Fibroblast of mammary gland (primary cell): ENCODE measurements at regions not wholly inside any gene's neighbourhood (a gene's known extent, or its start where the extent isn't known, plus 50 kb on each side); places are given as distances from the start of the nearest gene placed in this dataset.
A peak's percentile ranks its signal among the peaks of the same experiment; 100 is the strongest.
"Not testable (repeated sequence)": the region's sequence is repeated elsewhere in the genome, so short reads cannot be mapped to it uniquely, and the experiment has no call there.

Source experiments
- DNase-seq: peaks from one replicate; pipeline ENCODE4 v3.0.0-alpha.2; 2010; ENCODE audit warnings: low read depth
- H3K4me3 ChIP-seq: 2 replicates; pipeline ENCODE4 v1.5.1; 2011; ENCODE audit warnings: low read depth, mild to moderate bottlenecking, low read length, moderate library complexity; ENCODE audit not compliant: control insufficient read depth
- TF ChIP-seq, protein P1 (sequence below): conservative IDR thresholded peaks from 2 replicates; pipeline ENCODE4 v1.5.1; 2011; ENCODE audit warnings: low read depth, low read length, inconsistent platforms; ENCODE audit not compliant: control insufficient read depth, insufficient read depth

DNA sequence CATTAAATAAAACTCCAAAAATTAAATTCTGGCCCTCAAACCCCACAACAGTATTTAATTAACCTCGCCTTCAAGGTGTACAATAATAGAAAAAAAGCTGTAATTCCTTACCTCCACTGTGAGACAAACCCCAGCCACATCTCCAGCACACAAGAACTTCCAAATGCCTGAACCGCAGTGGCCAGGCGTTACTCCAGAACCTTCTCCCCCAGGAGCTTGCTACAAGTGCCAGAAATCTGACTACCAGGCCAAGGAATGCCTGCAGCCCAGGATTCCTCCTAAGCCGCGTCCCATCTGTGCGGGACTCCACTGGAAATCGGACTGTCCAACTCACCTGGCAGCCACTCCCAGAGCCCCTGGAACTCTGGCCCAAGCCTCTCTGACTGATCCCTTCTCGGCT, 163.2 kb downstream of the ADRA2C start:
- not testable (repeated sequence) for H3K4me3 ChIP-seq, DNase-seq

DNA sequence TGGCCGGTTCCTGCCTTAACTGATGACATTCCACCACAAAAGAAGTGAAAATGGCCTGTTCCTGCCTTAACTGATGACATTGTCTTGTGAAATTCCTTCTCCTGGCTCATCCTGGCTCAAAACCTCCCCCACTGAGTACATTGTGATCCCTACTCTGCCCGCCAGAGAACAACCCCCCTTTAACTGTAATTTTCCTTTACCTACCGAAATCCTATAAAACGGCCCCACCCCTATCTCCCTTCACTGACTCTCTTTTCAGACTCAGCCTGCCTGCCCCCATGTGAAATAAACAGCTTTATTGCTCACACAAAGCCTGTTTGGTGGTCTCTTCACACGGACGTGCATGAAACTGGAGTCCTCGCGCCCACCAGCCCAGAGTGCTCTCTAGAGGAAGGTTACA, 166.5 kb downstream of the ADRA2C start:
- H3K4me3 ChIP-seq: not testable (repeated sequence)
- peak; percentile 34 for DNase-seq

DNA sequence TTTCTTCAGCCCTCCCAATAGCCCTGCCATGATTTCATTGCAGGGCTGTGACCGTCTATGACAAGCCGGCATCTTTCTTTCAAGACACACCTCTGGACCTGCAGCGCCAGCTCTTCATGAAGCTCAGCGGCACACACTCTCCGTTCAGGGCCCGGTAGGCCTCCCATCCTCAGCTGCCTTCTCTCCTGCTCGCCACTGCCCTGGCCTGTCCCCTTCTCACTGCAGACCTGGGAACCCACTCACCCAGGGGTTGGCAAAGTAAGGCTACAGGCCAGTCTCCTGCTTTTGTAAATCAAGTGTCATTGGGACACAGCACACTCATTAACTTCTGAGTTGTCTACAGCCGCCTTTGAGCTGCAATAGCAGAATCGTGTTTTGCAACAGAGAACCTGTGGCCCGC, 169.2 kb downstream of the ADRA2C start:
- not testable (repeated sequence) for DNase-seq, H3K4me3 ChIP-seq

DNA sequence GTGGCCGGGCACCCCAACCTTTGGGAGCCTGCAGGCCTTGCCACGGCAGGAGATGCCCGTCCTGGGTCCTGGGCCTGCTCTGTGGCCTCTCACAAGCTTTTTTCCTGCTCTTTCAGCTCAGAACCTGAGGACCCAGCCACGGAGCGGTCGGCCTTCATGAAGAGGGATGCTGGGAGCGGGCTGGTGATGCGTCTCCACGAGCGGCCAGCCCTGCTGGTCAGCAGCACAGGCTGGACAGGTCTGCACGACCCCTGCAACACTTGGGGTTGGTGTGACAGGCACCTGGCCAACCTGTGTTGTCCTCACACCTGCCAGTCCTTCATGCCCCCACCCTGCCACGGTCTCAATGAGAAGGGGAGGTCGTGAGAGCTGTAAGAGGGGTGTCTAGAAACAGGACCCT, 170.0 kb downstream of the ADRA2C start:
- DNase-seq: no peak
- H3K4me3 ChIP-seq: no peak overlapping the region
- TF ChIP-seq, protein P1, sequence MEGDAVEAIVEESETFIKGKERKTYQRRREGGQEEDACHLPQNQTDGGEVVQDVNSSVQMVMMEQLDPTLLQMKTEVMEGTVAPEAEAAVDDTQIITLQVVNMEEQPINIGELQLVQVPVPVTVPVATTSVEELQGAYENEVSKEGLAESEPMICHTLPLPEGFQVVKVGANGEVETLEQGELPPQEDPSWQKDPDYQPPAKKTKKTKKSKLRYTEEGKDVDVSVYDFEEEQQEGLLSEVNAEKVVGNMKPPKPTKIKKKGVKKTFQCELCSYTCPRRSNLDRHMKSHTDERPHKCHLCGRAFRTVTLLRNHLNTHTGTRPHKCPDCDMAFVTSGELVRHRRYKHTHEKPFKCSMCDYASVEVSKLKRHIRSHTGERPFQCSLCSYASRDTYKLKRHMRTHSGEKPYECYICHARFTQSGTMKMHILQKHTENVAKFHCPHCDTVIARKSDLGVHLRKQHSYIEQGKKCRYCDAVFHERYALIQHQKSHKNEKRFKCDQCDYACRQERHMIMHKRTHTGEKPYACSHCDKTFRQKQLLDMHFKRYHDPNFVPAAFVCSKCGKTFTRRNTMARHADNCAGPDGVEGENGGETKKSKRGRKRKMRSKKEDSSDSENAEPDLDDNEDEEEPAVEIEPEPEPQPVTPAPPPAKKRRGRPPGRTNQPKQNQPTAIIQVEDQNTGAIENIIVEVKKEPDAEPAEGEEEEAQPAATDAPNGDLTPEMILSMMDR: no peak

DNA sequence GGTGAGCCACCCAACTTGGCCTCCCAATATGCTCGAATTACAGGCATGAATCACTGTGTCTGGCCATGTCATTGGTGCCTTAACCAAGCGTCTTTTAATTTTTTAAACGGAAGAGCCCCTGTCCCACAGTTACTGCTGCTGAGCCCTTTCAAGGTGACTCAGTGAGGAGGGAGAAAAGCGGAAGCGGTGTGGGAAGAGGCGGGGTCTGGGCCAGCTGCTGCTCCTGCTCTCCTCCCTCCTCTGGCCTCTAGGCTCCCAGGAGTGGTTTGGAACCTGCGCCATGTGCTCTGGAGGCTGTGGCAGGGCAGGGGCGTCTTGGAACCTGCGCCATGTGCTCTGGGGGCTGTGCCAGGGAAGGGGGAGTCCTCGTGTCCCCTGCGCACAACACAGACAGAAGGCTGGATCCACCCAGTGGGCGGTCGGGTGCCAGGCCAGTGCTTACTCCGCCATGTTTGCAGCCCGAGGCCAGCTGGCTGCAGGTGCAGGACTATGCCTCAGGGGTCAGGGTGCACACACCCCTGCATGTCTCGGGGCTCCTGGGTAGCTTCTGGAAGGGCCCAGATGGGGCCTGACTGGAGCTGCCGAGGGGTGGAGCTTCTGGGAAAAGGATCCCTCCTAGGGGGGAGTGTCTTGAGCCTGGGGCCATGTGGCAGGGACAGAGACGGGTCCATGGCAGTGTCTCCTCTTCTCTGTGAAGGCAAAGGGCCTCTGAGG, 171.8 kb downstream of the ADRA2C start:
- not testable (repeated sequence) for H3K4me3 ChIP-seq, DNase-seq

DNA sequence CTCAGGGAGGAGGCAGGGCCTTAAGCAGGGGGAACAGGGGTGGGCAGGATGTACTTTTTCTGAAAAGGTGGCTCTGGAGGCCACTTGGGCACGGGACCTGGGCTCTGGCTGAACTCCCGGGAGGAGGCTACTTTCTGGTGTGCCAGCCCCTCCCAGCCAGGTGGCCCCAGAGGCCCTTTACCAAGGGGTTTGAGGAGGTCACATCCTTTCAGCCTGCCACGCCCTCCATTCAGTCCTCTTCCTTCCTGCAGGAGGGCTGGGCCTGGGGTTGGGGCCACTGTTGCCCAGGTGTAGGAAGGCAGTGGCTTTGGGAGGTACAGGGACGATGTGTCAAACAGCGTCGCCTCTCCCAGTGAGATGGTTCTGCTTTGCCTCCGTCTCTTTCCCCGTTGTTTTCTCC, 172.5 kb downstream of the ADRA2C start:
- H3K4me3 ChIP-seq, DNase-seq: not testable (repeated sequence)

DNA sequence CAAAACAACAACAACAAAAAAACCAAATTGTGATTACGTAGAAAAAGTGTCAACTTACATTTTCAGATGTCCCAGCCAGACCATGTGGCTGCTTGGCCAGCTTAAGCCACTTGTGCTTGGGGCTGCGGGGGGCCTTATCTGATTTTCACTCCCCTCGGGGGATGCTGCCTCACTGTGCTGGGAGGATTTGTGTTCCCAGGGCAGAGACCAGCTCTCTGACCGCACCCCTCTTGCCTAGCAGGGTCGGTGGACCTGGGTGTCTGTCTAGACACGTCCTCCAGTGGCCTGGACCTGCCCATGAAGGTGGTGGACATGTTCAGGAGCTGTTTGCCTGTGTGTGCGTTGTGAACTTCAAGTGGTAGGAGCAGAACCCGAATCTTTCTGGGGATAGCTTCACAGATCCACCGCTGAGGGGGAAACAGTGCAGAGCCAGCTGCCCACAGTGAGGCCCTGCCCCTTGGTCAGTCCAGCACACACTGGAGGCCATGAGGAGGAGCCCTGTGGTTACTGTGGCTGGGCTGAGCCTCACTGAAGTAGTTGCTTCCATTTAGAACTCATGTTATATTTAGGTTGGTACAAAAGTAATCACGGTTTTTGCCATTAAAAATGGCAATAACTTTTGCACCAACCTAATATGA, 173.9 kb downstream of the ADRA2C start:
- H3K4me3 ChIP-seq, DNase-seq: not testable (repeated sequence)

DNA sequence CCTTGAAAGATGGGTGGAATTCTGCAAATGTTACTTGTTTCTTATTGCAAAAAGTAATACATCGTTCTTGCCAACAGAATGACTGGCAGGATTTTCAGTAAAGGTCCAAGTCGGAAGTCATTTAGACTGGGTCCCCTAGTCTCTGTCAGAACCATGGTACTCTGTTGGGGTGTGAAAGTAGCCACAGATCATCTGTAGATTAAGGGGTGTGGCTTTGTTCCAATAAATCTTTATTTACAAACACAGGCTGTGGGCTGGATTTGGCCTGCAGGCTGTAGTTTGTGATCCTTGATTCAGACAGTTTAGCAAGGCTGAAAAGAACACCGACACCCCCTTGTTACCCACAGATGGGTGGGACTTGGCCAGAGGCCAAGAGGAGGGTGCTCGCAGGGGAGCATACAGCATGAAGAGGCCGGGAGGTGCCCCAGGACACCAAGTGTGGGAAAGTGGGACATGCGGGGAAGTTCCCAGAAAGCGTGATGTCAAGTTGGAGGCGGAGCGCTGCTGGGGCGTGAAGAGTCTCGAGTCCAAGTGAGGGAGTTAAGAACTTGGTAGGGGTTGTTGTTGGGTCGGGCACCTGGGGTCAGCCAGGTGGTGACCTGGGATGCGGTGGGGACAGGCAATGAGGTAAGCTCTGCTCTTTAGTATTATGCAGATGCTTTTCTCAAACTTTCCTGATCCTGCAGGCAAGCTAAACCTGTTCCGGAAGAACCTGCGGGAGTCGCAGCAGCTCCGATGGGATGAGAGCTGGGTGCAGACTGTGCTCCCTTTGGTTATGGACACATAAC, 175.7 kb downstream of the ADRA2C start:
- H3K4me3 ChIP-seq, DNase-seq: not testable (repeated sequence)

DNA sequence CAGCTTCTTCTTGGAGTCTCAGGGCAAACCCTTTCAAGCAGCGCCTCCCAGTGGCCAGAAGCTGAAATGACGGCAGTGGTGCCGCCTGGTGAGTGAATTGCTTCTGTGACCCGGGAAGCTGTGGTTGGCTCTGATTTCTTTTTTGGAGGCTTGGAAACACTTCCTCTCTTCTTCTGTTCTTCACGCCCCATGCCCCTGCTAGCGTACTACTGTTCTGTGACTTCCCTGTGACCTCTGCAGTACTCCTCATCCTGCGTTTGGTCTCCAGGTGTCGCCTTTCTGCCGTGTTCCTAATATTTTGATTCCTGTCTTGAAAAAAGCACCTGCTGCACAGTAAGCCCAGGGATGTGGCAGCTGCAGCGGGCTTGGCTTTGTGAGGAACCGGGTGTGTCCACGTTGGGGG, 176.4 kb downstream of the ADRA2C start:
- H3K4me3 ChIP-seq: not testable (repeated sequence)
- peak; percentile 42 for DNase-seq

DNA sequence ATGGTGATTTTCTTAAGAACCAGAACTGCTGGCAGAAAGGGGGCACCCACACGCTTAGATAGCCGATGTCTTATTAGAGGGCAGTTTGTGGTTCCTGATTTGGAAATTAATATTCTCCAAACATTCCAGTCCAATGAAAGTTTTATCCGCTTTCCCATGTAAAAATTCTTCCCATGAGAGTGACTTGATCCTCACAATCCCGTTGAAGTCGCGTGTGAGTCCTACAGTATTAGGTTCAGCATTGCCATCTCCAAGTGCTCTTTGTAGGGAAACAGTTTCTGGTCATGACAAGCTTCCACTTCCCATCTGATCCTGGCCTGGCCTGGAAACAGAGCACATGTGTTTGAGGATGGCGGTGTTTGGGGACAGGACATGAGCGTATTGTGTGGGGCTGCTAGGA, 176.9 kb downstream of the ADRA2C start:
- not testable (repeated sequence) for H3K4me3 ChIP-seq, DNase-seq

More for the DNA sequence above, 176.4 kb downstream of the ADRA2C start:
- TF ChIP-seq, protein P1: peak; percentile 39

DNA sequence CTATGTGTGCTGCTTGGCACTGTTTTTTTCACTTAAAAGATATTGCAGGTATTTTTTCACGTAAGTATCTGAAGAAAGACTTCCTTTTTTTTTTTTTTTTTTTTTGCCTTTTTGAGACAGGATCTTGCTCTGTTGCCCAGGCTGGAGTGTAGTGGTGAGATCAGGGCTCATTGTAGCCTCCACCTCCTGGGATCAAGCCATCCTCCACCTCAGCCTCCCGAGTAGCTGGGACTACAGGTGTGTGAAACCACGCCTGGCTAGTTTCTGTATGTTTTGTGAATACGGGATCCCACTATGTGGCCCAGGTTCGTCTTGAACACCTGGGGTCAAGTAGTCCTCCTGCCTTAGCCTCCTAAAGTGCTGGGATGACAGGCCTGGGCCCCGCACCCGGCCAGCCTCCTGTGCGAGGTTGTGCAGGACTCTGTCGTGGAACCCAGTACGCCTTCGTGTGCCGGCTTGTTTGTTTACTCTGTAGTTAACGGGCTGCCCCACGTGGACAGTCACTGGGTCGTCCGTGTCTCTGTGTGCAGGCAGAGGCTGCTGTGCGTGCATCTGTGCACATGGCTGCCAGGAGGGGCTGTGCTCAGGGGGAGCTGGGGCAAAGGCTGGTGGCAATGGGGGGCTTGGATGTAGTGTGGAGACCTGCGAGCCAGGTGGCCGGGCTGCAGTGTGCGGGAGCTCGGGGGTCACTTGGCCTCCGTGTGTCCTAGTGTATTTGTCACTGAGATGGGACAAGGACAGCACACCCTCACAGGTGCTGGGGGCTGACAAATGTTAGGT, 179.5 kb downstream of the ADRA2C start:
- H3K4me3 ChIP-seq: no peak overlapping the region
- TF ChIP-seq, protein P1: no peak
- no peak for DNase-seq

DNA sequence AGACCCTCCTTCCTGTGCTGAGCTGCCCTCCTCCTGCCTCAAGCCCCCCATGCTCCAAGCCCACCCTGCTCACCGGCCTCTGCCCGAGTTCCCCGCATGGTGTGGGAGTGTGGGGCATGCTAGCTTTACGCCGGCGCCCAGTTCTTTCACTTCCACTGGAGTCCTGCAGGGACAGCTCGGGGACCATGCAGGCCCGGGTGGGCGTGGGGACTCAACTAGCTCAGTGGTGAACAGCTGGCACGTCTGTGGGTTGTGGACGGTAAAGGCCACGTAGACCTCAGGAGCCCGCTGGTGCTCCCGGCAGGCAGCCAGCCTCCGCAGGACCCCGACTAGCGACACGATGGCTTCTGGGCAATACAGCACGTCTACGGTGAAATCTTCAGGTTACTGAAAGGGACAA, 180.4 kb downstream of the ADRA2C start:
- not testable (repeated sequence) for DNase-seq, H3K4me3 ChIP-seq

DNA sequence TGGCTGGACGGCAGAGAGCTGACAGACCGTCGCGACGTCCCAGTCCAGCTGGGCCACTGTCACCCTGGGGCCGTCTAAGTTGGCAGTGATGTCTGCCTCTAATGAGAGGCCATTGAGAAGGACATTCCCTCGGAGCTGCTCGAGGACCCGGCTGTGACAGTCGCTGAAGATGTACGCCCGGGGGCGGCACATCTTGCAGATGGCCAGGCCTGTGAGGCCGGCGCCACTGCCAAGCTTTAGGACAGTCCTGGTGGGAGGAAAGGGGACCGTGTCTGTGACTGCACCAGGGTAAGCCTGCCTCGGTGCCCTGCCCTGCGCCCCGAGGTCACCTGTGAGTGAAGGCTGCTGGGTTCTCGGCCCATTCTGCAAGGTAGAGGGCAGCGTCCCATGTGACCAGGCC, 181.6 kb downstream of the ADRA2C start:
- not testable (repeated sequence) for H3K4me3 ChIP-seq, DNase-seq

DNA sequence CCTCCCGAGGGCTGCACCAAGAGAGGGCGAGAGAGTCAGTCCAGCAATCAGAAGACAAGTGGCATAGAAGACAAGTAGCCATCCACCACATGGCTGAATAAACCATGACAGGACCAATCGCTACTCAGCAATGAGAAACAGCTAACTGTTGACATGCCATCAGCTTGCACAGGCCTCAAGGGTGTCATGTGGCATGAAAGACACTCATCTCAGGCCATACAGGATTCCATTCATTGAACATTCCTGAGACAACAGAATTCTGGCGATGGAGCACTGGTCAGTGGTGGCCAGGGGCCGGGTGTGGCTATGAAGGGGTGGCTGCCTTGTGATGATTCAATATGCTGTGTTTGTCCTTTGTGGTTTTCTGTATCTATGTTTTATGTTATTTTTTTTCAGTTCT, 182.0 kb downstream of the ADRA2C start:
- DNase-seq: peak; percentile 49
- H3K4me3 ChIP-seq: not testable (repeated sequence)
